NCI-H2171 treated with DMSO at 0.1 percent for 48 hours (cell line): ENCODE measurements at regions not wholly inside any gene's neighbourhood (a gene's known extent, or its start where the extent isn't known, plus 50 kb on each side); places are given as distances from the start of the nearest gene placed in this dataset.

Experiments used
- DNase-seq: peaks from one replicate; lab custom pipeline; 2025; lab: John Stamatoyannopoulos, UW

DNA sequence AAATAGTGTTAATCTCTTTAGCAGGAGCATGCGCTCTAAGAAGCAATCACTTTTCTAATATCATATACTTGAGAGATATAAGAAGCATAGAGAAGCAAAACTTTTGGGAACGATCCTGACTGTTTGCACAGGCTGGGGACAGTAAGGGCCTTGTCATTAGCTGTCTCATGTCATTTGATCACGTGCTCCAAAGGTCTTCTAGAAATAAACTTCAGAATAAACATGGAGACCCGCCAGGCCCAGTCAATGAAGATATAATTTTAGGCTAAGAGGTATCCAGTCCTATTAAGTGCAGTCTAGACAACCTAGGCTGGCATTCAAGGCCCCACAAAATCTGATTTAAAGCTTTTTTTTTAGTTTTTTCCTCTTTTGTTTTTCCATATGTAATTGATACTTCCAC lies 111.0 kb upstream of the APC start:
- DNase-seq: no peak

DNA sequence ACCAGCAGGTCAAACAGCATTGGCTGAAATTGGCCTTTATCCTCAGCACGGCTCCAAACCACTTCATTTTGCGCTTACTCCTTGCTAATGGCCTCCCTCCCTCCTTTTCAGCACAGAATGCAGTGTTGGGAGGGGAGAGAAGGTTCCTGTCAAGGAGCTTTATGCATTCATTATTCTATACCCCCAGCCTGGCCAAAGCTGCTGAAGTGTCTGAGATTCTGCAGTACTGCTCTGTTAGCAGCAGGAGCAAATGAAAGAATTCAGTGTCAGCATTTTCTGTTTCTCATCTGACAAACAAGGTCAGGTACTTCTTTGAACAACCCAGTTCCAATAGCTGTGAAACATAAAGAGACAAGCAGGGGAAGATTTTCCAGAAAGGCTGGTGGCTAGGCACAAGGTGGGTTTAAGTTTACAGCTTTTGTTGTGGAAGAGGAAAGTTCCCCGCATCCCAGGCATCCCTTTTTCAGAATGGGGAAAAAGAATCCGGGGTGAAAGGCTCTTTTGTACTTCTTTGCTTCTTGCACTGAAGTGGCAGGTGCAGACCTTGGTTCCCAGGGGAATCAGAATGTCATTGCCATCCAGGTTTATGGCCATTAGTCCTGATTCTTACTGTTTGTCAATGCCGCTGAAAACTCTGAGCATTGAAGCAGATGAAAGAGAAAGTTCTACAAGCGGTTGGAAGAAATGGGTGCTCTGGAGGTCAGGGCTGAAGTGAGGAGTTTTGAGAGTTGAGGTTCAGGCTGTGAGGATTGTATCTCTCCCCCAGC lies 109.3 kb upstream of the APC start:
- DNase-seq: peak; percentile 27

DNA sequence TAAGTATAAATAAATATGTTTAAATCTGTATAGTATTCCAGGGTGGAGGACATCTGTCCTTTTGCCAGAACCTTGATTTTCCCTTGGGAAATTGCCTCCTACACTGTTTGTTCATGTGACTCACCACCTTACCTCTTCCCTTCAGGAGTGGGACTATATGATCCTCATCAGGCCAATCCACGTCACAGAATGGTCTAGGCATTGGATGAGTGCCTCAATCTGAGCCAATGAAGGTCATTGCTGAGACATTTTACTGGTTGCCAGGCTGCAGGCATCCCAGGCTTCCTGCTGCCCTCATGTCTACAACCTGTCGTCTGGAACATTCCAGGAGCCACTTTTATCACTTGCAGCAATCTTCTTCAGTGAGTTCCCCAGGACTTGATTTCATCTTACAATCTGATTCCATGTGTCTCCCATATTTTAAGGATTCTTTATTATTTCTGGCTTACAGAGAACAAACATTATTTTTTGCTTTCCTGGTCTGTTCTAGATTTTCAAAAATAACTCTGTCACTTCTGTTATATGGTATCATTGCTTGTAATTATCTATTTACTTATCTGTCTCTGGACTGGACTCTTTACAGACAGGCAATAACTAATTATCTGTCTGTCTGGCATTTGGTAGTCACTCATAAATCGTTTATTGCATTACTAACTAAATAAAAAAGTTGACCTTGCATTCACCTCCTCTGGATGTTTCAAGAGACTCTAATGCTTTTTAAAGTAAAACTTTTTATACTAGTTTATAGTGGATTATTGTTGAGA lies 107.3 kb upstream of the APC start:
- DNase-seq: no peak

DNA sequence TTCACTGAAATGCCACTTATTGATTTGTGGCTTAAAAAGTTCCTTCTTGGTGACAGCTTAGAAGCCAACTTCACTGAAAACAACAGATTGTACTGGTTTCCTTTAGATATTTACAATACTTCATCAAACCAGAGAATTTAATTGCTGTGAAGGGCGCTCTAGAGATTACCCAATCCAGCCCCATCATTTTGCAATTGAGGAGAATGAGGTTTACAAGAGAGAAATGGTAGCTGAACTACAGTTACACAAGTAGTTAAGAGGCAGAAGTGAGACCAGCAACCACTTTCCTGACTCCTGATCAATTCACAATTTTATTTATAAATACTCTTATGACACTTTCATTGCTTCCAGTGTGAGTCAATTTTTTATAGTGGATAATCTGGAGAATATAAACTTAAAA lies 103.5 kb upstream of the APC start:
- no peak for DNase-seq

DNA sequence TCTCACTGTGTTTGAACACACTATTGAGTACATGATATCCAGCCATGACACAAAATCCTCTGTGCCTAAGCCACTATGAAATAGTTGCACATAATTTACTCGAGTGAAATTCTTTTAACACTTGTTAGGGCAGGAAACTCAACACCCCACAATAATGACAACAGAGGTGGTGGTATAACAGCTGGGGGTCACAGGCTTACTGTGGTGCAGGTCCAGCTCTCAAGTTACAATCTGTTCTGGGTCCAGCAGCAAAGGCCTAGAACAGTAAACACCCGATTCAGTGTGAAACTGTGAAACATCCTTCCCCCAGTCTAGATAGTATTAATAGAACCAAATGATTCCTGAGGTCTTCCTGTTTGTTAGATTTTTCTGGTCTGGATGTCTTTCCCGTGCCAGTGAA lies 102.9 kb upstream of the APC start:
- no peak for DNase-seq

DNA sequence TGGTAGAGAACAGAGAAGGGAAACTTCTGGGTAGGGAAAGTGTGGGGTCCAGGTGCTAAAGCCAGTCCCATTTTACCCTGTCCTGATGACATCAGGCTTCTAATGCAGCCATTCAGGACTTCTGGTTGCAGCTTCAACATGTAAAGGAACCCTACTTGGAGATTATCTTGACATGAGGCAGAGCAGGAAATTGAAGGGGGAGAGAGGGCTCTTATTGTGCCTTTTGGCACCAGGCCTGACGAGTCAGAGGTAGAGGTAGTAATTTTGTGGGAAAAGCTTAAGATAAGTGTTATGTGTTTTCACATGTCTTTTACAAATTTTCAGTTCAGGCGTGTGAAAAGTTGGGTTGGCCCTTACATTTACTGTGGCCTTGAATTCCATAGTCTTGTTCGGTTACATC lies 102.4 kb upstream of the APC start:
- DNase-seq: no peak

DNA sequence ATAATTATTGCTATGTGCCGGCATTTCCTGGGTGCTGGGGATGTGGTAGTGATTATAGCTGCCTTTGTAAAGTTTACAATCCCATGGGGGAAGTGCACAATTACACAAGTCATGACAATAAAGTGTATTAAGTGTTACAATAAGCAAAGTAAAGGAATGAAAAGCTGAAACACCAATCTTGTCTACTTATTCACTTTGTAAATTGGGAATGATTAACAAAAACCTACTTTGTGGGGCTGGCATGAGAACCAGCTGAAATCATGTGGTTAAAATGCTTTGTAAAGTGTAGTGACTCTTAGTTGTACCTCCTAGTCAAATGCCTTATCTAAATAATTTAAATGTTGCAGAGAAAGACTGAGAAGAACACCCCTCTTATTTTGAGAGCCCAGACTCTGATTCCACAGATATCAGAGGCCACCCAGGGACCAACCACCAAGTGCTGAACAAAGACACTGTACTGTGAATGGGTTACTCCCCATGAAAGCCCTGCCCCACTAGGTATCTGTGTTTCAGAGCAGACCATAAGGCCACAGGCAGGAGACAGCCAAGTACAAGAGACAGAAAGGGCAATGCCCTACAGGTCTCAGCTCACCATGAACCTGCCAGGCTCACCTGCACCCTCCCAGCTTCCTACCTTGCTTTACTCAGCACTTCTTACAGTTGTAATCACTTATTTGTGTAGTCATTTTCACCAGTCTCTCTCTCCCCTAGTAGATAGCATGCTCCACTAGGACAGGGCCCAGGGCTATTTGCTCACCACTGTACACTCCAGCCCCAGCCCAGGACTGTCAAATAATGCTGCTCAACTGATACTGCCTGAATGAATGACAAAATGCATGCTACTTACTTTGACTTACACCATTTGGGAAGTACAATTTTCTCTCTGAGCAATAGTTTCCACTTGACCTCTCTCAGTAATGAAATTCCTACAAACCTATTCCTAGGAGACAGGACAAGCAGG lies 101.6 kb upstream of the APC start:
- no peak for DNase-seq

DNA sequence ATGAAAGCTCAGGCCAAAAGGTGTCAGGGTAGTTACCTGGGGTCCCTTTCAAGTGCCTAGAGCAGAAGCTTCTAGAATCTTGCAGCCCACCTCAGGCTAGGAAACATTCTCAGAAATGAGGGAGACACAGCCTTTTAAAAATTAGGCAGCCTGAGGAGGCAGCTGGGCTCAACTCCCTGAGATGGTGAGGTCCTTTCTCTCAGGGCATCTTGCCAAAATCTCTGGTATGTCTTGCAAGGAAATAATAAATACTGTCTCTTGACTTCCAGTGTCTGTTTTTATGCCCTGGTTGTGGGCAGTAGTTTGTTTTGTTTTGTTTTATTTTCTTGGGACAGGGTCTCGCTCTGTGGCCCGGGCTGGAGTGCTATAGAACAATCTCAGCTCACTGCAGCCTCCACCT lies 100.9 kb upstream of the APC start:
- DNase-seq: no peak

DNA sequence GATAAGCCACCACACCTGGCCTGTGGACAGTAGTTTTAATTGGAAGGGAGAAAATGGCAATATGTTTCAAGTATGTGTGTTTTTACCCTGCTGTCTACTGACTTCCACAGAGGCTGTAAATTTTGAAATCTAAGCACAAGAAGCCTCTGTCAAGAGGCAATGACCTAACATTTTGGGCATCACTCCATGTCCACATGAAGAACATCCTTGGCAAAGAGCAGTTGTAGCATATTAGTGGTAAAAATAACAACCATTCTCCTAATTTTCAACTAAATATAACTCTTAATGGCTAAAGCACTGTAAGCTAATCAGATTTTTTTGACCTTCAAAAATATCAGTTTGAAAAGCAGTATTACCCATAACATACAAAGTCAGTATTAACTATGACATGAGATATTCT lies 100.3 kb upstream of the APC start:
- DNase-seq: no peak

DNA sequence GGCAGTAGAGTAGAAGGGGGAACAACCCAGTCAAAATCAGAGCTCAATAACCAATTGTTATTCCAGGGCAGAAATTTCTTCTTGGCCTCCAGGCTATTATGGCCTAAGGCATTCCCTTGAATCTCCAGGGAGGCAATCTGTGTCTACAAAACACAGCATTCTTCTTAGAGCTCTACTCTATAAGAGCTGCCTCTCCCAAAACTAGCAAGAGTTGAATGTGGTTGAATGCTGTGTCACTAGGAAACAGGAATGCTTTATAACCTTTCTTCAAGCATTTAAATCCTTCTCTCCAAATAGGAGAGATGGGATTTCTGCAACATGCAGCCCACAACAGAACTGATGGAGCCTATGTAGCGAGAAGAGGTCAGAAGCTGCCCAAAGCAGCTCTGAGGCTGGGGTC lies 97.1 kb upstream of the APC start:
- DNase-seq: no peak

DNA sequence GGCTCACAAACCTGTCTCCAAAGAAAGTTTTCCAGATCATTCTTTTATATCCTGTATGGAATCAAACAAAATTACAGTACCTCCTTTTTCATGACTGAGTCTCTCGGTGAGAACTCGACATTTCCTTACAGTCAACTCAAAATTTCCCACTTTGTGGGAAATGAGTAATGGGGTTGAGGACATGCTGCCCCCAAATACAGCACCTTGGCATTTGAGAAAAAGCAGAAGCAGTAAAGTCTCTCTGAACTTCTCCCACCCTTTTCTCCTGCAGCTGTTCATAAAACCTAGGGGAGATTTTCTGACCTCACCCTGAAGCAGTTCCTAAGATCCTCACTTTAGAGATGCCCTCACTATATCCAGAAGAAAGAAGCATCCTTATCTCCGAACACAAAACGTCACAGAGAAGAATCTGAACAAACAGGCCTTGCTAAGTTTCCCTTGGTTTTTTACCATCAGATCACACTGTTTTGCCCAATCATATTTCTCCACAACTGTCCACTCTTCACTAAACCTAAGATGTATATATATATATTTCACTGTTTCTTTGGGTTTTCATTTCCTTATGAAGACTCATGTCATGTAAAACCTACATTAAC lies 96.1 kb upstream of the APC start:
- DNase-seq: no peak

DNA sequence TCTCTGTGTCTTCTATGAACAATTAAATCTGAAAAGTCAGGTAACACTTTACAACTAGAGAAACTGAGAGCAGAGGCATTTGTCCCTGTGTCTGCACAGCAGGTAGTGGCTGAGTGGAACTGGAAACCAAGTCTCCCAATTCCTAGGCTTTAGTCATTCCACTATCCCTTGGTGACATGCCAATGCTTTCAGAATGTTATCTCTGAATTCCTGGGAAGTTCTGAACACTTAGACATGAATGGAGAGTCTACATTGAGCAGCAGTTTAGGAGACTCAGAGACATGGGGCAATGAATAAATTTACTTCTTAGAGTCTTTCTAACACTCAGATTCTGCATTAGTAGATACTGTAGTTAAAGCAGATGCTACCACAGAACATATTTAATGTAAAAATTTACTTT lies 94.8 kb upstream of the APC start:
- DNase-seq: no peak

DNA sequence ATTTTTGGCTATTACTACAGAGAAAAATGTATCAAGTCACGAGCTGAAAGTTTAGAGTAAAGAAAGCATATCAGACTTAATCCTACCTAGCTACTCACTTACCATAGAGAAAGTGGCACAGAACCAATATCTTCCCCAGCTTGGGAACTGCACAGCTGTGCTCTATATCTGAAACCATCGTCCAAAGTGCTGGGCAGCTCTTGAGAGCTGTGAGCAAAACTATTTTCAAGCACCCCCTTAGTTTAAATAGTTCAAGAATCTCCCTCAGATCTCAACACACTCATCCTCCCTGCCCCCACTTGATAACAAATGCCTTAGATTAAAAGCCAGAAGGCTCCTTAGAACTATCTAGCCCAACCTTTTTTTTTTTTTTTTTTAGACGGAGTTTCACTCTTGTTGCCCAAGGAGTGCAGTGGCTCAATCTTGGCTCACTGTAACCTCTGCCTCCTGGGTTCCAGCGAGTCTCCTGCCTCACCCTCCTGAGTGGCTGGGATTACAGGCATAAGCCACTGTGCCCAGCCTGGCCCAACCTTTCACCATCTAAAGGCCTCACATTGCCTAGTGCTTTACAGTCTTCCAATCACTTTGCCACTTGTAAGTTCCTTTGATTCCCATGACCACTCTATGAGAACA lies 94.2 kb upstream of the APC start:
- DNase-seq: no peak

DNA sequence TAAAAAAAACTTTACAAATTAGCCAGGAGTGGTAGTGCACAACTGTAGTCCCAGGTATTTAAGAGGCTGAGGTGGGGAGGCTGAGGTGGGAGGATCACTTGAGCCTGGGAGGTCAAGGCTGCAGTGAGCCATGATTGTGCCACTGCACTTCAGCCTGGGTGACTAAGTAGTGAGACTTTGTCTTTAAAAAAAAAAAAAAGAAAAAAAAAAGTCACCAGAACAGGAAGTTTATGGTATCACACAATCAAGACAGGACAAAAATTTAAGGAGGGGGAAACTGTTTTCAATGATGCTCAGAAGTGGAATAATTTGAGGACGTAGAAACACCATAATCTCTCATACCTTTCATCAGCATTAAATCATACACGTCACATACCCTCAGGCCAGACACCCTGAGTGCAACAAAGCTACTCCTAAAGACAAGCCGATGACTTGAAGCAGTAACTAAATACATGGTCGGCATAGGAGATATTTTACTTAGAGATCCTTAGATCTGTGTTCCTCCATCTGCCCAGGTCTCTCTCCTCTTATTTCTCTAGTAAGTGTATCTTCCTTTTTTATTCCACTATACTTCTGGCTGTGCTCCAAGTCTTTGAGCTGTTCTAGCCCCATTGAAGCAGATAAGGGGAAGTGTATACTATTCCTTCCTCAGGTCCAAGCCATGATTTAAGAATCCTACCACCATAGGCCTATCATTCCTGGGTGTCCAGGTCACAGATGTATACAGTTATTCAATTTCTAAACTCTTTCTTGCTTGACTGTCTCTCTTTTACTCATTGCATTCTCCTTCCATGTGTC lies 91.3 kb upstream of the APC start:
- no peak for DNase-seq

DNA sequence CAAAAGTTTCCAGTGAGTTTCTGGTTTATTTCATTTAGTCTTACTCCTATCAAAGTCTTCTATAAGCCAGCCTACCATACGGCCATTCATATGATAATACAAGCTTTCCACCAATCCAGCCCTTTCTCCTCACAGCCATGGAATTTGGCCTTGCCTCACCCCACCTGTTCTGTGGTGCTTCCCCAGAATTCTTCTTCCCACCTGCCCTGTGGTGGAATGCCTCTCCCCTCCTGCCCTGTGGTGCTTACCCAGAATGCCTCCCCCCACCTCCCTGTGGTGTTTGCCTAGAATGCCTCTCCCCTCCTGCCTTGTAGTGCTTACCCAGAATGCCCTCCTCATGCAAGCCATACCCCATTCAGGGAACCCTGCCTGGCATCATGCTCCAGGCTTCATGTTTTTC lies 90.3 kb upstream of the APC start:
- DNase-seq: no peak

DNA sequence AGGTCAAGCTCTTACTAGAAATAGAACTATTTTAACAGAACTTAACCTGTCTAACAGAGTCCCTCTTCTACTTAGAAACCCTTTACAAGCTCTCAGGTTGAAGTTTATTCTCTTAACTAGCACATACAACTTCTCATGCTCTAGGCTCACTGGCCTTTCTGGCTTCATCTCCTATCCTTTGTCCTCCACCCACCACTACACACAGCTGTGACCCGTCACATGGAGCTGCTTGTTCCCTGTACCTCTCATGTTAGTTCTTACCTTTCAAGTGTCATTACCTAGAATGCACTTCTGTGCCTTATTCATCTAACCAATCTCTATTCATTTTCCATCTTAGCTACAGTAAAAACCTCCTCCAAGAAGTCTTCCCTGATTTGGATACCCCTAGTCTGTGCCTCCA lies 89.4 kb upstream of the APC start:
- no peak for DNase-seq

DNA sequence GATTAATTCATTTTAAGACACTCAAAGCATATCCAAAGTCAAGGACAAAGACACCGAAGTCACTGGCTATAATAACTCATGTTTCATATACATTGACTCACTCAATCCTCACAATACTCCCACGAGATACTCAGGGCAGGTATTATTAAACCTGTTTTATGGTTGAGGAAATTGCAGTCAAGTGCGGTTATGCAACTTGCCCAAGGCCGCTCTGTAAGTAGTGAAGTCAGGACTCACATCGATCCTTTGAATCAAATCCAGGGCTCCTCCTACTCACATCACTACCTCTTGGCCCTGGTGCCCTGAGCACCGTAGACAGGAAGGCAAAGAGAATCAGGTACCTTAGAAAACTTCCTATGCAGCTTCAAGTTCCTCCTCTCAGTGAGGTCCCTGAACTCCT lies 87.8 kb upstream of the APC start:
- DNase-seq: no peak

DNA sequence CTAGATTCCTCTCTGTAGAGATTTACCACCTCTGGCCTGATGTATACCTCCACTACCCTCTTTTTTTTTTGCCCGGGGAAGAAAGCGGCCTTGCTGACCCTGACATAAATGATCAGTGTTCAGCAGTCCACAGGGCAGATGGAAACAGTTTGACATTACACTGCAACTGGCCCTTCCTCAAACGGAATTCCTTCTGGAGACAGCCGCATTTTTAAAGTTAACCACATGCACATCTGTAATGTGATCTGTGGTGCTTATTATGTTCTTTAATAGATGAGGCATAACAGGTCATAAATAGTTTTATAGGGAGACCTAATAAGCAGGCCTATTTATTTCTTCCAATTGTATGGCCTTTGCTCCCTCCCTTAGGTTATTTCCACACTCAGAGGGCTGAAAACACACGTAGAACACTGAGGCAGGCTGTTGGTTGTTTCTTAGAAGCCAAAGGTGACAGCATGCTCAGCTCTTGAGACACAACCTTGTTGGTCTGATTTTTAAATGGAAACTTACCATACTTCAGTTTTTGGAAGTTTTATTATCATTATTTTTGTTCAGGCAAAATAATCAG lies 84.0 kb upstream of the APC start:
- DNase-seq: no peak

DNA sequence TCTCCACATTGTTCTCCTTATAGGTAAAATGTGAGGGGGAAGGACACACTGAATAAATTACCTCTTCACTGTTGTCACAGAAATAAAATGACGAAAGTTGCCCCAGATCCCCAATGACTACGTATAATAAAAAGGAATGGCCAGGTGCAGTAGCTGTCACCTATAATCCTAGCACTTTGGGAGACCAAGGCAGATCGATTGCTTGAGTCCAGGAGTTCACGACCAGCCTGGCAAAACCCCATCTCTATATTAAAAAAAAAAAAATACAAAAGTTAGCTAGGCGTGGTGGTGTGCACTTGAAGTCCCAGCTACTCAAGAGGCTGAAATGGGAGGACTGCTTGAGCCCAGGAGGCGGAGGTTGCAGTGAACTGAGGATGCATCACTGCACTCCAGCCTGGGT lies 82.2 kb upstream of the APC start:
- no peak for DNase-seq

DNA sequence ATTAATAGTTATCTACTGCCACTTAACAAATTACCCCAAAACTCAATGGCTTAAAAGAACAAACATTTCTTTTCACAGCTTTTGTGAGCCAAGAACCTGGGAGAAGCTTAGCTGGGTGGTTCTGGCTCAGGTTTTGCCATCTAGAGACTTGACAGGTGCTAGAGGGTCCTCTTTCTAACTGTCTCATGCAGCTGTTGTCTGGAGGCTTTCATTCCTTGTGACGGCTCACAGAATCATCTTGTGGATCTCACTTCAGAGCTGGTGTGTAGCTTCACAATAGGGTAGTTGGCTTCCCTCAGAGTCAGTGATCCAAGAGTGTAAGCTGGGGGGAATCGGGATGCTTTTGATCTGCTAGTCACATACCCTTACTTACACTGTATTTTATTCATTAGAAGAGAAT lies 81.2 kb upstream of the APC start:
- DNase-seq: no peak

DNA sequence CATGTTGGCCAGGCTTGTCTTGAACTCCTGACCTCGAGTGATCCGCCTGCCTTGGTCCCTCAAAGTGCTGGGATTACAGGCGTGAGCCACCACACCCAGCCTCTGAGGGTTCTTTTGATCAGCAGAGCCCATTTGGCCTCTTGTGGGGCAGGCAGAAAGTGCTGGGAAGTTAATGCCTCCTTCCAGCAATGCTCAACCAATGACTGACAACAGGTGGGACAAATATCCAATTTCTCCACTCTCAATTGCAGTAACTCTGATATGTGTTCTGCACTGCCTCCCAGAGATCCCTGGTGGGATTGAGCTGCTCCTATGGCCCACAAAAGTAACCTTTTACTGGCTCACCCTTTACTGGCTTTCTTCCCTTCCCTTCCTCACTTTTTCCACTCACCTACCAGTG lies 79.9 kb upstream of the APC start:
- DNase-seq: no peak
